H1 (cell line): ENCODE measurements at regions not wholly inside any gene's neighbourhood (a gene's known extent, or its start where the extent isn't known, plus 50 kb on each side); places are given as distances from the start of the nearest gene placed in this dataset.

Source experiments
- CTCF ChIP-seq, 3 experiments: IDR thresholded peaks; 1 replicate in 2 of 3; 2 replicates in 1 of 3; pipeline versions ENCODE4 v1.5.1 to v1.6.1; 2011; ENCODE audit warnings: low read length in 3 of 3, mild to moderate bottlenecking in 3 of 3, inconsistent platforms in 2 of 3, low read depth in 1 of 3, moderate library complexity in 1 of 3; ENCODE audit not compliant: insufficient read depth in 1 of 3; ENCODE audit errors: control extremely low read depth in 1 of 3

- TF ChIP-seq CTCF (IDR thresholded peaks at IDR 0.05; ENCODE audit: control extremely low read depth in 1 of 3, insufficient read depth in 1 of 3, low read depth in 1 of 3, low read length in 3 of 3) = no peak
Measured at GRCh38 chr1:87926131-87926830, 597.6 kb downstream of the LMO4 start (continued).
